HG03521 (cell line): ENCODE measurements at regions not wholly inside any gene's neighbourhood (a gene's known extent, or its start where the extent isn't known, plus 50 kb on each side); places are given as distances from the start of the nearest gene placed in this dataset.
"Not testable (repeated sequence)": the region's sequence is repeated elsewhere in the genome, so short reads cannot be mapped to it uniquely, and the experiment has no call there.

Experiments
- ATAC-seq: cut with Tn5 transposase; IDR thresholded peaks from one replicate; pipeline ENCODE4 v1.9.1; 2021; ENCODE audit warnings: mild to moderate bottlenecking, moderate library complexity; ENCODE audit not compliant: unreplicated experiment

- no peak for ATAC-seq
Observed at GRCh38 chr2:199572571-199572970, 114.8 kb upstream of the SATB2 start.

GRCh38 chr2:199570934-199571333 is 113.2 kb upstream of the SATB2 start:
- ATAC-seq, result no peak

- ATAC-seq, result no peak
Observed at GRCh38 chr2:199569336-199569735, 111.6 kb upstream of the SATB2 start.

- no peak for ATAC-seq
Observed at GRCh38 chr2:199558156-199558555, 100.4 kb upstream of the SATB2 start.

DNA sequence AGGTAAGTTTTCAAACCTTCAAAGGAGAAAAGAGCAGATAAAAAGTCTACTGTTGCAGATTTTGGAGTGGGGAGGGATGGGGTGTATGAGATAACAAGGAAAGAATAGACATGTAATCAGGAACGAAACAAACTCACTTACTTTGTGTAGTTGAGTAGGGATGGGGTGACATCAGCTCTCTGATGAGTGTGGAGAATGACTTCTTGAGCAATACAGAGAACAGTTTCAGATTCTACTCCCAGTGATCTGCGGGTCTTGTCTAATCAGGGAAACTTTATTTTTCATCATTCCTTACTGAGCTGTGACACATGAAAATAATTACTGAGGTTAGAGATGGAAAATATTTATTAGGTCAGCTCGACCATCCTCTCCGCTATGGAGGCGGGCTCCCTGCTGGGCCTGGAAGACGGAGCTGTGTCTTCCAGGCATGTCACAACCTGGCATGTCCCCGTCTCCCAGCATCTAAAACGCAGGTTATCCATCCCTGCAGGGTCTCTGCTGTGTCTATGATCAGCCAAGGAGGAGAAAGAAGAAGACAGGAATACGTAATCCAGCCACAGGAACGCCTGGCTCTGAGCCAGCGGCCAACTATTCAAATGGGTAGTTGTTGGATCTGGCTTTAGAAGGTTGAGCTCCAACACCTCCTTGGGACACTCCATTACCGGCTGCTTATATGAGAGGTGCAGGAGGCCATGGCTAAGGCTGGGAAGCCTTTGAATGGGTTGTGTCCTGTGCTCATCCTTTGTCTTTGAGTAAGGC is 99.0 kb upstream of the SATB2 start:
- ATAC-seq, result no peak

GRCh38 chr2:199554026-199554425 is 96.3 kb upstream of the SATB2 start:
- no peak for ATAC-seq

DNA sequence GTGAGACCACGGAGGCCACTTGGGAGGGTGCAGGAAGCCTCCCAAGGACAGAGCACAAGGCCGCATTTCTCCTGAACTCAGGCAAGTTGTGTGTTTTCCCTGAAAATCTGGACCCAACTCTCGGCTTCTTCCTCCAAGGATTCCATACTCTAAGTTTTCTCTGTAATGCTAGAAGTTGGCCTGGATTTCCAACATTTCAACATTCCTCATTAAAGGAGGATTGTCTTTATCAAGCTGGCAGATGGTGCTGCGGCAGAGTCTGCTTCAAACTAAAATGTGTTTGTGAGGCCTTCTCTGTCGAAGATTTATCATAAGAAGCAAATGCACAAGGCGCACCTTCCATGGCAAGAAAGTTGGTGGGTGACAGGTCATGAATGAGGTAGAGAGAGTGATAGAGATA is 94.4 kb upstream of the SATB2 start:
- ATAC-seq, result no peak

- ATAC-seq, result no peak
Observed at GRCh38 chr2:199543606-199544172, 86.0 kb upstream of the SATB2 start.

DNA sequence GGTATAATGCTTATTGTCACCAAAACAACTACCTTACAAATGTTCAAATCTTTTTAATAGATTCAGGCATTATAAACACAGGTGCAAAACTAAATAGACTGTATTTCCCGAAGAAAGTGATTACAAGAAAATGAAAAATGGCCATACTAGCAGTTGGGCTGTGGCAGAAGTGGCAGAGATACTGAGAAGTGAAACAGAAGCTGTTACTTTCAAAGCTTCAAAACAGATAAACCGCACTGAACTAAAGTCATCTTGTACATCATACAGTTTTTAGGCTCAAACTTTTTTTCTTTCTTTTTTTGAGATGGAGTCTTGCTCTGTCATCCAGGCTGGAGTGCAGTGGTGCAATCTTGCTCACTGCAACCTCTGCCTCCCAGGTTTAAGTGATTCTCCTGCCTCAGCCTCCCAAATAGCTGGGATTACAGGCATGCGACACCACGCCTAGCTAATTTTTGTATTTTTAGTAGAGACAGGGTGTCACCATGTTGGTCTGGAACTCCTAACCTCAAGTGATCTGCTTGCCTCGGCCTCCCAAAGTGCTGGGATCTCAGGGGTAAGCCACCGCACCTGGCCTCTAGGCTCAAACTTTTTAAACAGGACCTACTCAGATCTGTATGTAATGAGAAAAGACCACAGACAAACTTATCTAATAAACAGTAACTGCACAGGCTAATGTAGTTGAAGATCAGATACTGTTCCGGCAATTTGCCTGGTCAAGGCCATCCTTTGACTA is 77.9 kb upstream of the SATB2 start:
- ATAC-seq, result no peak

DNA sequence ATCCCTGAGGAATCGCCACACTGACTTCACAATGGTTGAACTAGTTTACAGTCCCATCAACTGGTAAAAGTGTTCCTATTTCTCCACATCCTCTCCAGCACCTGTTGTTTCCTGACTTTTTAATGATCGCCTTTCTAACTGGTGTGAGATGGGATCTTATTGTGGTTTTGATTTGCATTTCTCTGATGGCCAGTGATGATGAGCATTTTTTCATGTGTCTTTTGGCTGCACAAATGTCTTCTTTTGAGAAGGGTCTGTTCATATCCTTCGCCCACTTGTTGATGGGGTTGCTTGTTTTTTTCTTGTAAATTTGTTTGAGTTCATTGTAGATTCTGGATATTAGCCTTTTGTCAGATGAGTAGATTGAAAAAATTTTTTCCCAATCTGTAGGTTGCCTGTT is 76.1 kb upstream of the SATB2 start:
- not testable (repeated sequence) for ATAC-seq

GRCh38 chr2:199527071-199527470 is 69.3 kb upstream of the SATB2 start:
- no peak for ATAC-seq

DNA sequence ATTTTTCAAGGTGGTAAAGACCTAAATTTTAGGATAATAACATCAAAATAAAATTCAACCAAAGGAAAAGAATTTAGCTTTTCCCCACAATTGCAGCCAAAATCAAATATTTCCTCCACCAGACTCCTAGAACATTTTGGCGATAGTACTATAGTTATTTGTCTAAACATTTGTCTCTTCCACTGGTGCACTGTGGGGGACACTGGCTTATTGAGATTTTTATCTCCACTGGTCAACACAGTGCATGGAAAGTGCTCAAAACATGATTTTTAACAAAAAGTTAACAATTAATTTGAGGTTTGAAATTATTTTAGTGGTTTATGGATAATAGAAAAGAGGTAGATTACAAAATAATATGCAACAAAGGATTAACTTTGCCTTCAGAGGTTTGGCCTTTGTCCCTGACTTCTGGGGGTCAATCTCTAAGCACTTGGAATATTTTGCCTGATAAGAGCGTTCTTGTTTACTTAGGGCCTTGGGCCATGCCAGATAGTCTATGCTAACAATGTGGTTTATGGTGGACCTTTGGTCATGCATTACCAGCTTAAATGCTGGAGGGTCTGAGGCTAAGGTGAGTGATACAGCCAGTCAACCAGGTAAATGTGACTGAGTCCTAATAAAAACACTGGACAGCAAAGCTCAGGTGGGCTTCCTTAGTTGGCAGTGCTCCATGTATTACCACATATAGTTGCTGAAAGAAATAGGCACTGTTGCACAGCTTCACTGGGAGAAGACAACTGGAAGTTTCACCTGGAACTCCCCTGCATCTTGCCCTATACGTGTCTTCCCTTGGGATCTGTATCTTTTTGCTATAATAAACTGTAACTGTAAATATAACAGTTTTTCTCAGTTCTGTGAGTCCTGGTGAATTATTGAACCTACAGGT is 67.2 kb upstream of the SATB2 start:
- ATAC-seq, result no peak

DNA sequence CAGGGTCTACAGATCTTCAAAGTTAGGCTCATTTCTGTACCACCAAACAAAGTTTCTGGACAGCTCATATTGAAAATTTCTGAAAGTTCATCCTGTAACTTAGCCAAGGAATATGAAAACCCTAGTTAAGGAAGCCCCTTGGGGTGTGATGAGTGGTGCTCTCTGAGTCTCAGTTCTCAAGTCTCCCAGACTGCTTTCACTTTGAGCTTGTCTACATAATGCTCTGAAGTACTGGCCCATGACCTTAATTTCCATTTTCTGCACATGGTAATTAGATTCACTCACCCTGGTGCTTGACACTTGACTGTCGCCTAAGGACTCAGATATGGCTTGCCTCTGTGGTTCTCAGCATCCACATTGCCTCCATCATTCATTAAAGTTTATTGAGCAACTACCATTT is 51.7 kb upstream of the SATB2 start:
- no peak for ATAC-seq
